SK-N-SH treated with all-trans-retinoic acid at 6 μM for 48 hours (cell line): ENCODE measurements at regions not wholly inside any gene's neighbourhood (a gene's known extent, or its start where the extent isn't known, plus 50 kb on each side); places are given as distances from the start of the nearest gene placed in this dataset.

Experiments
- ATAC-seq: fragments of 200-7000 bp; cut with Tn5 transposase; 3 replicates; pipeline ENCODE4 v1.9.1; 2020; ENCODE audit warnings: mild to moderate bottlenecking, moderate library complexity
- ARNTL ChIP-seq: fragments of 450-650 bp; formaldehyde crosslinking; IDR thresholded peaks from 2 replicates; pipeline ENCODE4 v1.5.0; 2020; ENCODE audit warnings: low read depth, mild to moderate bottlenecking, moderate library complexity, borderline replicate concordance
- BACH2 ChIP-seq: fragments of 250-450 bp; sonication (Bioruptor Pico); IDR thresholded peaks from 2 replicates; pipeline ENCODE4 v1.9.0; 2021; ENCODE audit warnings: mild to moderate bottlenecking, borderline replicate concordance
- CREB5 ChIP-seq: fragments of 250-450 bp; sonication (Bioruptor Pico); IDR thresholded peaks from 2 replicates; pipeline ENCODE4 v1.5.1; 2020; ENCODE audit warnings: low read depth, mild to moderate bottlenecking, moderate library complexity
- CSDC2 ChIP-seq: fragments of 250-450 bp; sonication (Bioruptor Pico); IDR thresholded peaks from 2 replicates; pipeline ENCODE4 v1.5.0; 2020; ENCODE audit warnings: mild to moderate bottlenecking, moderate library complexity
- ESRRG ChIP-seq: fragments of 250-450 bp; sonication (Bioruptor Pico); IDR thresholded peaks from 2 replicates; pipeline ENCODE4 v1.6.1; 2021; ENCODE audit warnings: mild to moderate bottlenecking
- GLIS3 ChIP-seq: fragments of 250-450 bp; sonication (Bioruptor Pico); IDR thresholded peaks from 2 replicates; pipeline ENCODE4 v1.5.0; 2020; ENCODE audit warnings: mild to moderate bottlenecking, moderate library complexity
- ISL1 ChIP-seq: fragments of 250-450 bp; sonication (Bioruptor Pico); IDR thresholded peaks from 2 replicates; pipeline ENCODE4 v2.1.2; 2022; ENCODE audit warnings: mild to moderate bottlenecking, moderate library complexity
- OSR1 ChIP-seq: fragments of 250-450 bp; sonication (Bioruptor Pico); IDR thresholded peaks from 2 replicates; pipeline ENCODE4 v1.8.0; 2022; ENCODE audit warnings: moderate library complexity, mild to moderate bottlenecking, inconsistent platforms
- PATZ1 ChIP-seq: fragments of 250-450 bp; sonication (Bioruptor Pico); IDR thresholded peaks from 2 replicates; pipeline ENCODE4 v1.8.0; 2020; ENCODE audit warnings: mild to moderate bottlenecking, moderate library complexity, borderline replicate concordance
- POU6F1 ChIP-seq: fragments of 250-450 bp; sonication (Bioruptor Pico); IDR thresholded peaks from 2 replicates; pipeline ENCODE4 v1.8.0; 2021; ENCODE audit warnings: low read depth, mild to moderate bottlenecking, moderate library complexity, borderline replicate concordance
- PPARA ChIP-seq: fragments of 250-450 bp; sonication (Bioruptor Pico); IDR thresholded peaks from 2 replicates; pipeline ENCODE4 v1.5.0; 2020; ENCODE audit warnings: mild to moderate bottlenecking, borderline replicate concordance
- RARB ChIP-seq: fragments of 250-450 bp; sonication (Bioruptor Pico); IDR thresholded peaks from 2 replicates; pipeline ENCODE4 v1.8.0; 2021; ENCODE audit warnings: mild to moderate bottlenecking, moderate library complexity
- SNAI2 ChIP-seq: fragments of 250-450 bp; sonication (Bioruptor Pico); IDR thresholded peaks from 2 replicates; pipeline ENCODE4 v1.5.0; 2020; ENCODE audit warnings: mild to moderate bottlenecking, moderate library complexity
- ZC3H10 ChIP-seq: fragments of 250-450 bp; sonication (Bioruptor Pico); IDR thresholded peaks from 2 replicates; pipeline ENCODE4 v1.5.1; 2021; ENCODE audit warnings: mild to moderate bottlenecking, moderate library complexity
- ZFP3 ChIP-seq: fragments of 250-450 bp; sonication (Bioruptor Pico); IDR thresholded peaks from 2 replicates; pipeline ENCODE4 v1.5.0; 2020; ENCODE audit warnings: mild to moderate bottlenecking, moderate library complexity
- ZFP30 ChIP-seq: fragments of 450-650 bp; formaldehyde crosslinking; IDR thresholded peaks from 2 replicates; pipeline ENCODE4 v1.5.0; 2022; ENCODE audit warnings: mild to moderate bottlenecking, moderate library complexity
- ZNF565 ChIP-seq: fragments of 450-650 bp; formaldehyde crosslinking; conservative IDR thresholded peaks from 2 replicates; pipeline ENCODE4 v1.5.0; 2020; ENCODE audit warnings: low read depth, mild to moderate bottlenecking, moderate library complexity
- ZNF70 ChIP-seq: fragments of 450-650 bp; formaldehyde crosslinking; IDR thresholded peaks from 2 replicates; pipeline ENCODE4 v1.5.0; 2020; ENCODE audit warnings: mild to moderate bottlenecking, moderate library complexity
- ZNF8 ChIP-seq: fragments of 450-650 bp; formaldehyde crosslinking; IDR thresholded peaks from 2 replicates; pipeline ENCODE4 v1.5.0; 2020; ENCODE audit warnings: mild to moderate bottlenecking, moderate library complexity
- TF ChIP-seq, protein P1 (sequence below): fragments of 250-450 bp; sonication (Bioruptor Pico); IDR thresholded peaks from 2 replicates; pipeline ENCODE4 v1.5.1; 2021; ENCODE audit warnings: mild to moderate bottlenecking, moderate library complexity
- TF ChIP-seq, protein P2 (sequence below): fragments of 250-450 bp; sonication (Bioruptor Pico); IDR thresholded peaks from 2 replicates; pipeline ENCODE4 v1.5.0; 2020; ENCODE audit warnings: mild to moderate bottlenecking, moderate library complexity

DNA sequence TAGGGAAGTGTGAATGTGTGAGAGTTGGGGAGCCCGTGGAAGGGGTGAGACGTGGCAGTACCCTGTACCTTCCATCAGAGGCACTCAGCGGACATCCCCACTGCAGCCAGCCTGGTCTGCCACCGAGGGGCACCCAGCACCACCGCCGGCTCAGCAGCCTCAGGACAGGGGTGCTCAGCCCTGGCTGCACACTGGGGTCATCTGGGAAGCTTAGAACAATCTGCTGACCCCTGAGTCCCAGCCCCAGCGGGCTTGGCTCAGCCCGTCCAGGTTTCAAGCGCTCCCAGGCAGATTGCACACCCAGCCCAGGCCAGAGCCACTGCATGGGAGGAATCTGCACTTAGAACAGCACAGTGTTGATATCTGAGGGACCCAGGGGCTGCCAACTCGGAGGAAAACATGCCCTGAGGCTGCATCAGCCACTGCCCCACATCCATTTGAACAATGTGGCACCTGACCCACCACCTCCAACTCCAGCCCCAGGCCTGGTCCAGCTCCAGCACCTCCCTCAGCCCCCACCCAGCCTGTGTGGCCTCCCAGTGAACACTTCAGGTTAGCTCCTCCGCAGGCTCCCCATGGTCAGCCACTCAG is 147.1 kb upstream of the OTOS start:
- ATAC-seq, result no peak
- TF ChIP-seq BACH2, result no peak
- TF ChIP-seq ARNTL (CRISPR knock-in tag), result no peak
- TF ChIP-seq ZNF70, result no peak
- no peak for TF ChIP-seq CSDC2 (CRISPR knock-in tag)
- TF ChIP-seq CREB5 (CRISPR knock-in tag), result no peak
- no peak for TF ChIP-seq ZFP30
- no peak for TF ChIP-seq GLIS3 (CRISPR knock-in tag)
- no peak for TF ChIP-seq ZC3H10 (CRISPR knock-in tag)
- no peak for TF ChIP-seq RARB (CRISPR knock-in tag)
- TF ChIP-seq ESRRG (CRISPR knock-in tag), result no peak
- TF ChIP-seq ZFP3 (CRISPR knock-in tag), result no peak
- no peak for TF ChIP-seq PATZ1 (CRISPR knock-in tag)
- TF ChIP-seq SNAI2 (CRISPR knock-in tag), result no peak
- TF ChIP-seq, protein P1, sequence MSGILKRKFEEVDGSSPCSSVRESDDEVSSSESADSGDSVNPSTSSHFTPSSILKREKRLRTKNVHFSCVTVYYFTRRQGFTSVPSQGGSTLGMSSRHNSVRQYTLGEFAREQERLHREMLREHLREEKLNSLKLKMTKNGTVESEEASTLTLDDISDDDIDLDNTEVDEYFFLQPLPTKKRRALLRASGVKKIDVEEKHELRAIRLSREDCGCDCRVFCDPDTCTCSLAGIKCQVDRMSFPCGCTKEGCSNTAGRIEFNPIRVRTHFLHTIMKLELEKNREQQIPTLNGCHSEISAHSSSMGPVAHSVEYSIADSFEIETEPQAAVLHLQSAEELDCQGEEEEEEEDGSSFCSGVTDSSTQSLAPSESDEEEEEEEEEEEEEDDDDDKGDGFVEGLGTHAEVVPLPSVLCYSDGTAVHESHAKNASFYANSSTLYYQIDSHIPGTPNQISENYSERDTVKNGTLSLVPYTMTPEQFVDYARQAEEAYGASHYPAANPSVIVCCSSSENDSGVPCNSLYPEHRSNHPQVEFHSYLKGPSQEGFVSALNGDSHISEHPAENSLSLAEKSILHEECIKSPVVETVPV (CRISPR knock-in tag), result no peak
- TF ChIP-seq PPARA (CRISPR knock-in tag), result no peak
- TF ChIP-seq ZNF8 (CRISPR knock-in tag), result no peak
- TF ChIP-seq ISL1 (CRISPR knock-in tag), result no peak

- ATAC-seq, result no peak
Observed at GRCh38 chr2:240288087-240288521, 147.4 kb upstream of the GPC1 start.

GRCh38 chr2:240289701-240290431 is 145.6 kb upstream of the GPC1 start:
- ATAC-seq, result no peak
- TF ChIP-seq ZC3H10 (CRISPR knock-in tag) (no peak), PATZ1 (CRISPR knock-in tag) (no peak), CREB5 (CRISPR knock-in tag) (no peak), ZNF565 (CRISPR knock-in tag) (no peak), RARB (CRISPR knock-in tag) (no peak), ARNTL (CRISPR knock-in tag) (no peak), ISL1 (CRISPR knock-in tag) (no peak), CSDC2 (CRISPR knock-in tag) (no peak), OSR1 (no peak), ZFP3 (CRISPR knock-in tag) (no peak), BACH2 (no peak), ZFP30 (no peak), POU6F1 (CRISPR knock-in tag) (no peak), ESRRG (CRISPR knock-in tag) (no peak)
- TF ChIP-seq, protein P2, sequence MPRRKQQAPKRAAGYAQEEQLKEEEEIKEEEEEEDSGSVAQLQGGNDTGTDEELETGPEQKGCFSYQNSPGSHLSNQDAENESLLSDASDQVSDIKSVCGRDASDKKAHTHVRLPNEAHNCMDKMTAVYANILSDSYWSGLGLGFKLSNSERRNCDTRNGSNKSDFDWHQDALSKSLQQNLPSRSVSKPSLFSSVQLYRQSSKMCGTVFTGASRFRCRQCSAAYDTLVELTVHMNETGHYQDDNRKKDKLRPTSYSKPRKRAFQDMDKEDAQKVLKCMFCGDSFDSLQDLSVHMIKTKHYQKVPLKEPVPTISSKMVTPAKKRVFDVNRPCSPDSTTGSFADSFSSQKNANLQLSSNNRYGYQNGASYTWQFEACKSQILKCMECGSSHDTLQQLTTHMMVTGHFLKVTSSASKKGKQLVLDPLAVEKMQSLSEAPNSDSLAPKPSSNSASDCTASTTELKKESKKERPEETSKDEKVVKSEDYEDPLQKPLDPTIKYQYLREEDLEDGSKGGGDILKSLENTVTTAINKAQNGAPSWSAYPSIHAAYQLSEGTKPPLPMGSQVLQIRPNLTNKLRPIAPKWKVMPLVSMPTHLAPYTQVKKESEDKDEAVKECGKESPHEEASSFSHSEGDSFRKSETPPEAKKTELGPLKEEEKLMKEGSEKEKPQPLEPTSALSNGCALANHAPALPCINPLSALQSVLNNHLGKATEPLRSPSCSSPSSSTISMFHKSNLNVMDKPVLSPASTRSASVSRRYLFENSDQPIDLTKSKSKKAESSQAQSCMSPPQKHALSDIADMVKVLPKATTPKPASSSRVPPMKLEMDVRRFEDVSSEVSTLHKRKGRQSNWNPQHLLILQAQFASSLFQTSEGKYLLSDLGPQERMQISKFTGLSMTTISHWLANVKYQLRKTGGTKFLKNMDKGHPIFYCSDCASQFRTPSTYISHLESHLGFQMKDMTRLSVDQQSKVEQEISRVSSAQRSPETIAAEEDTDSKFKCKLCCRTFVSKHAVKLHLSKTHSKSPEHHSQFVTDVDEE (CRISPR knock-in tag), result no peak
- TF ChIP-seq, protein P1 (CRISPR knock-in tag), result no peak

More at GRCh38 chr2:240288087-240288521, 147.4 kb upstream of the GPC1 start:
- TF ChIP-seq ARNTL (CRISPR knock-in tag) (no peak), PPARA (CRISPR knock-in tag) (no peak), ZC3H10 (CRISPR knock-in tag) (no peak)
